HL-60 (cell line): ENCODE measurements at regions not wholly inside any gene's neighbourhood (a gene's known extent, or its start where the extent isn't known, plus 50 kb on each side); places are given as distances from the start of the nearest gene placed in this dataset.

Experiments
- DNase-seq, 2 experiments: peaks; one replicate each; pipeline ENCODE4 v3.0.0-alpha.2; 2010 to 2020; ENCODE audit warnings: low read depth in 1 of 2, low spot score in 1 of 2
- H3K27ac ChIP-seq: fragments of 250-450 bp; sonication (Bioruptor Pico); replicated peaks from 2 replicates; pipeline ENCODE4 v1.5.1; 2020; ENCODE audit warnings: mild to moderate bottlenecking, moderate library complexity
- H3K27me3 ChIP-seq: fragments of 250-450 bp; sonication (Bioruptor Pico); 2 replicates; pipeline ENCODE4 v1.5.1; 2021; ENCODE audit warnings: mild to moderate bottlenecking, moderate library complexity; ENCODE audit not compliant: insufficient read depth, poor library complexity, severe bottlenecking
- H3K4me3 ChIP-seq: replicated peaks from 2 replicates; pipeline ENCODE4 v1.5.1; 2011; ENCODE audit warnings: mild to moderate bottlenecking, control low read depth, low read length; ENCODE audit not compliant: insufficient read depth
- GABPA ChIP-seq: IDR thresholded peaks from 2 replicates; pipeline ENCODE4 v1.6.1; 2012; ENCODE audit warnings: low read depth
- POLR2AphosphoS5 ChIP-seq: IDR thresholded peaks from 2 replicates; pipeline ENCODE4 v1.6.1; 2012; ENCODE audit warnings: low read depth
- SPI1 ChIP-seq: IDR thresholded peaks from 2 replicates; pipeline ENCODE4 v1.6.1; 2012; ENCODE audit warnings: low read depth, mild to moderate bottlenecking, borderline replicate concordance
- TF ChIP-seq, protein P1 (sequence below): IDR thresholded peaks from one replicate; pipeline ENCODE4 v1.5.1; 2011; ENCODE audit warnings: low read length, control low read depth, inconsistent platforms; ENCODE audit not compliant: insufficient read depth
- TF ChIP-seq, protein P2 (sequence below): IDR thresholded peaks from 2 replicates; pipeline ENCODE4 v1.6.1; 2012; ENCODE audit warnings: low read depth; ENCODE audit not compliant: insufficient replicate concordance

DNA sequence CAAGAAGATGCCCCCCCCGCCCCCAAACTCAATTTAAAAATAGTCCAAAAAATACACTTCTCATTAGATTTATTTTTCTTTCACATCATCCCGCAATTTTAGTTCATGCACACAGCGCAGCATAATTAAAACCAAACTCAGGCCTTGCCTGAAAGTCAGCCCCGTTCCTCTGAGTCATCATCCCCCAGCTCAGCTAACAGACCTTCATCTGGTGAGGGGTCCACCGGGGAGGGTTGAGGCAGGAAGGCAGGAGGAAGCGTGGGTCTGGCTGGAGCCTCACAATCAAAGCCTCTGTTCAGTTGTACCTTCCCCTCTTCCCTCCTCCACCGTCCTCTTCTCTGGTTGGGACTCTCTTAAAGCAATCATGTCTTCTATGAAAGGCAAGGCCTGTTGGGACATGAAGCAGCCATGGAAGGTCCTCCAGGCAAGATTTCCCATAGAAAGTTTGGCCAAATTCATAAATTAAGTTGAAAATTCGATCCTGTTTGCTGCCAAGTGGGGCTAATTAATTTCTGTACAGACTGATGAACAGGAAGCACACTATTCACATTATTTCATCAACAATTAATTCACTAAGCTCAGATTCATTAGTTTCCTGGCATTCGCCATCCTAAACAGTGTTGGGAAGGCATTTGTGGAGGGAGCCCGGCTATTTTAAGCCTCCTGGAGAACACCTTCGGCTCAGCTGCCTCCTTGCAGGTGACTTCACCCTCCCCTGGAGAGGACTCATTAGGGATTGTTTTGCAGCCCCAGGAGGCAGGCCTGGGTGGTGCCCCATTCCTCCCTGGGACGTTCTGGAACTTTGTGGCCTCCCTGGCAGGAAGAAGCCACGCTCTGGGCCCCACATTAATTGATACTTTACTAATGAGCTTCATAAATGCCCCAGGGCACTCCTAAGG is 72.3 kb upstream of the BNC1 start:
- DNase-seq, result no peak
- Histone ChIP-seq H3K27me3 (no peaks in the 10 kb centered on the region), H3K4me3 (no peak overlapping the region), H3K27ac (no peak overlapping the region)
- no peak for TF ChIP-seq POLR2AphosphoS5
- no peak for TF ChIP-seq GABPA
- no peak for TF ChIP-seq SPI1

DNA sequence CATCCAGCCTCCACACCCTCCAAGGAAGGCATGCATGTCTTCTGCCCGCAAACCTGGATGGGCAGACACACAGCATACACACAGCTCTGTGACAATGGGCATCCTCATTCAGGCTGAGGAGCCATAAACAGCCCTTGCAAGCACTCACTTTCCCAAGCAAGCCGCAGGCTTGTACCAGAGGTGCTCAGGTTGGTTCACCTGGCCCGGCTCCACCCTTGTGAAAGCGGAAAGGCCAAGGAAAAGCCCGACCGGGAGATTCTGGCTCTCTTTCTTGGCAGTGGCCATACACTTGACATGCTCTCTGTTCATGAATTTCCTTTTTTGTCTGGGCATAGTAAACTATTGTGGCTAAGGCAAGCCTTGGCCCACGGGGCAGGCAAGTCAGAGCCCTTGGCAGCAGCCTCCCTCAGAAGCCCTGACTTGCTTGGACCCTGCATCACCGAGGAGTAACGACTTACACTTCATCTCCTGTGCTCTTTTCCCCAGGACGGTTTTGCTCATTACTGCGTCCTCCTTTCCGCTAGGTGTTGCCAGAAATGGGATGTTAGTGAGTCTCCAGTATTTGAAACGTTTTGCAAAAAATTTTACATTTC is 74.6 kb upstream of the BNC1 start:
- no peak overlapping the region for H3K4me3 ChIP-seq
- H3K27ac ChIP-seq, result no peak overlapping the region
- peaks cover 5% of the 10 kb centered on the region for H3K27me3 ChIP-seq
- TF ChIP-seq POLR2AphosphoS5, result no peak
- DNase-seq, result no peak

DNA sequence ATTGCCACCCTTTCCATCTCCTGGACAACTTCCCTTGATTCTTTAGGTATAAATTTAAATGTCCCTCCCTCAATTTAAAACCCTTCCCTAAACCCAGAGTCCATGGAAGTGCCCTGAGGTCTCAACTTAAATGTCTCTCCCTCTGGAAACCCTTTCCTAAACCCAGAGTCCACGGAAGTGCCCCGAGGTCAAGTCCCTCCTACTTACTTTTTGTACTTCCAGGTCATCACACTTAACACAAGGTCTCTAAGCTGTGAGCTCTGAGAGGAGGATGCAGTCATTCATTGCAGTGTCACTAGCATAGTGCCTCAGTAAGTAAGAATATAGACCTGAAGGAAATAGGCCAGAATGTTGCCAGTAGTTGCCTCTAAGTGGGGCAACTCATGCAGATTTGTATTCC is 78.2 kb upstream of the BNC1 start:
- Histone ChIP-seq H3K27ac (no peak overlapping the region), H3K27me3 (peaks cover 22% of the 10 kb centered on the region), H3K4me3 (no peak overlapping the region)
- TF ChIP-seq GABPA (no peak), SPI1 (no peak), POLR2AphosphoS5 (no peak)
- TF ChIP-seq, protein P1, sequence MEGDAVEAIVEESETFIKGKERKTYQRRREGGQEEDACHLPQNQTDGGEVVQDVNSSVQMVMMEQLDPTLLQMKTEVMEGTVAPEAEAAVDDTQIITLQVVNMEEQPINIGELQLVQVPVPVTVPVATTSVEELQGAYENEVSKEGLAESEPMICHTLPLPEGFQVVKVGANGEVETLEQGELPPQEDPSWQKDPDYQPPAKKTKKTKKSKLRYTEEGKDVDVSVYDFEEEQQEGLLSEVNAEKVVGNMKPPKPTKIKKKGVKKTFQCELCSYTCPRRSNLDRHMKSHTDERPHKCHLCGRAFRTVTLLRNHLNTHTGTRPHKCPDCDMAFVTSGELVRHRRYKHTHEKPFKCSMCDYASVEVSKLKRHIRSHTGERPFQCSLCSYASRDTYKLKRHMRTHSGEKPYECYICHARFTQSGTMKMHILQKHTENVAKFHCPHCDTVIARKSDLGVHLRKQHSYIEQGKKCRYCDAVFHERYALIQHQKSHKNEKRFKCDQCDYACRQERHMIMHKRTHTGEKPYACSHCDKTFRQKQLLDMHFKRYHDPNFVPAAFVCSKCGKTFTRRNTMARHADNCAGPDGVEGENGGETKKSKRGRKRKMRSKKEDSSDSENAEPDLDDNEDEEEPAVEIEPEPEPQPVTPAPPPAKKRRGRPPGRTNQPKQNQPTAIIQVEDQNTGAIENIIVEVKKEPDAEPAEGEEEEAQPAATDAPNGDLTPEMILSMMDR, result no peak
- TF ChIP-seq, protein P2, sequence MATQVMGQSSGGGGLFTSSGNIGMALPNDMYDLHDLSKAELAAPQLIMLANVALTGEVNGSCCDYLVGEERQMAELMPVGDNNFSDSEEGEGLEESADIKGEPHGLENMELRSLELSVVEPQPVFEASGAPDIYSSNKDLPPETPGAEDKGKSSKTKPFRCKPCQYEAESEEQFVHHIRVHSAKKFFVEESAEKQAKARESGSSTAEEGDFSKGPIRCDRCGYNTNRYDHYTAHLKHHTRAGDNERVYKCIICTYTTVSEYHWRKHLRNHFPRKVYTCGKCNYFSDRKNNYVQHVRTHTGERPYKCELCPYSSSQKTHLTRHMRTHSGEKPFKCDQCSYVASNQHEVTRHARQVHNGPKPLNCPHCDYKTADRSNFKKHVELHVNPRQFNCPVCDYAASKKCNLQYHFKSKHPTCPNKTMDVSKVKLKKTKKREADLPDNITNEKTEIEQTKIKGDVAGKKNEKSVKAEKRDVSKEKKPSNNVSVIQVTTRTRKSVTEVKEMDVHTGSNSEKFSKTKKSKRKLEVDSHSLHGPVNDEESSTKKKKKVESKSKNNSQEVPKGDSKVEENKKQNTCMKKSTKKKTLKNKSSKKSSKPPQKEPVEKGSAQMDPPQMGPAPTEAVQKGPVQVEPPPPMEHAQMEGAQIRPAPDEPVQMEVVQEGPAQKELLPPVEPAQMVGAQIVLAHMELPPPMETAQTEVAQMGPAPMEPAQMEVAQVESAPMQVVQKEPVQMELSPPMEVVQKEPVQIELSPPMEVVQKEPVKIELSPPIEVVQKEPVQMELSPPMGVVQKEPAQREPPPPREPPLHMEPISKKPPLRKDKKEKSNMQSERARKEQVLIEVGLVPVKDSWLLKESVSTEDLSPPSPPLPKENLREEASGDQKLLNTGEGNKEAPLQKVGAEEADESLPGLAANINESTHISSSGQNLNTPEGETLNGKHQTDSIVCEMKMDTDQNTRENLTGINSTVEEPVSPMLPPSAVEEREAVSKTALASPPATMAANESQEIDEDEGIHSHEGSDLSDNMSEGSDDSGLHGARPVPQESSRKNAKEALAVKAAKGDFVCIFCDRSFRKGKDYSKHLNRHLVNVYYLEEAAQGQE, result no peak
- DNase-seq, result no peak

DNA sequence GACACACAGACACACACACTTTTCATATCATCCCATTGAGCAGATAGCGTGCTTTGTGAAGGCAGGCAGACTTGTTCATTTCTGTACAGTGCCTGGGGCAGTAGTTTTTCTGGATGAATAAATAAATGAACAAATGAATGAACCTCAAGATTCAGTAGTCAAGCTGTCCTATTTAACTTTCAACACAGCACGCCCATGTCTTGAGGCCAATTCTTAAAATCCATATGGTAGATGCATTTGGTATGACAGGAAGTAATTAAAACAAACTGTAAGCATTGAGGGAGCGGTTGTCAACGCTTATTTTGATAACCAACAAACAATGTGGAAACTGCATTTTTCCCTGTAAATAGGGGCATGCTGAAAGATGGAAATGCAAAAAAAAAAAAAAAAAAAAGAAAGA is 80.0 kb upstream of the BNC1 start:
- DNase-seq, result no peak
- Histone ChIP-seq H3K27ac (no peak overlapping the region), H3K4me3 (no peak overlapping the region), H3K27me3 (peaks cover 22% of the 10 kb centered on the region)
- TF ChIP-seq GABPA (no peak), SPI1 (no peak), POLR2AphosphoS5 (no peak)
- TF ChIP-seq, protein P2, result no peak
- TF ChIP-seq, protein P1, result no peak
